Activated effector memory CD4-positive, alpha-beta T cell treated with Interleukin-2 at 50 U/mL for 16 hours (primary cell): ENCODE measurements at regions not wholly inside any gene's neighbourhood (a gene's known extent, or its start where the extent isn't known, plus 50 kb on each side); places are given as distances from the start of the nearest gene placed in this dataset.
"Not testable (repeated sequence)": the region's sequence is repeated elsewhere in the genome, so short reads cannot be mapped to it uniquely, and the experiment has no call there.

ENCODE experiments used
- DNase-seq: peaks from one replicate; pipeline ENCODE4 v3.0.0-alpha.2; 2020

- no peak for DNase-seq
These were observed 172.8 kb upstream of the ZFP64 start for GRCh38 chr20:52364405-52364804.

GRCh38 chr20:52361650-52362049 lies 170.1 kb upstream of the ZFP64 start:
- DNase-seq, result no peak

GRCh38 chr20:52349806-52350205 lies 158.2 kb upstream of the ZFP64 start:
- DNase-seq, result no peak

- DNase-seq, result no peak
These were observed 156.9 kb upstream of the ZFP64 start for GRCh38 chr20:52348434-52348833.

GRCh38 chr20:52346797-52347196 lies 155.2 kb upstream of the ZFP64 start:
- DNase-seq, result no peak

- DNase-seq, result no peak
These were observed 151.3 kb upstream of the ZFP64 start for GRCh38 chr20:52342913-52343312.

- no peak for DNase-seq
These were observed 148.6 kb upstream of the ZFP64 start for GRCh38 chr20:52340036-52340634.

GRCh38 chr20:52332649-52333250 lies 141.2 kb upstream of the ZFP64 start:
- DNase-seq, result no peak

- no peak for DNase-seq
These were observed 140.7 kb upstream of the ZFP64 start for GRCh38 chr20:52332230-52332629.

- DNase-seq, result no peak
These were observed 140.1 kb upstream of the ZFP64 start for GRCh38 chr20:52331655-52332054.

GRCh38 chr20:52321396-52321795 lies 129.8 kb upstream of the ZFP64 start:
- DNase-seq, result no peak

- DNase-seq, result no peak
These were observed 127.1 kb upstream of the ZFP64 start for GRCh38 chr20:52318651-52319050.

GRCh38 chr20:52313341-52313963 lies 121.9 kb upstream of the ZFP64 start:
- DNase-seq, result no peak

GRCh38 chr20:52312132-52312729 lies 120.7 kb upstream of the ZFP64 start:
- peak; percentile 19 for DNase-seq

- DNase-seq, result no peak
These were observed 119.7 kb upstream of the ZFP64 start for GRCh38 chr20:52311209-52311794.

GRCh38 chr20:52309181-52309580 lies 117.6 kb upstream of the ZFP64 start:
- DNase-seq, result no peak

GRCh38 chr20:52306477-52306876 lies 114.9 kb upstream of the ZFP64 start:
- DNase-seq, result no peak

GRCh38 chr20:52305858-52306257 lies 114.3 kb upstream of the ZFP64 start:
- DNase-seq, result no peak

- DNase-seq, result no peak
These were observed 113.6 kb upstream of the ZFP64 start for GRCh38 chr20:52305024-52305645.

GRCh38 chr20:52303281-52303950 lies 111.8 kb upstream of the ZFP64 start:
- no peak for DNase-seq

GRCh38 chr20:52302736-52303135 lies 111.2 kb upstream of the ZFP64 start:
- DNase-seq, result no peak

GRCh38 chr20:52302051-52302450 lies 110.5 kb upstream of the ZFP64 start:
- not testable (repeated sequence) for DNase-seq

- no peak for DNase-seq
These were observed 104.0 kb upstream of the ZFP64 start for GRCh38 chr20:52295556-52295955.
